ENCODE measurements at regions not wholly inside any gene's neighbourhood (a gene's known extent, or its start where the extent isn't known, plus 50 kb on each side); places are given as distances from the start of the nearest gene placed in this dataset.

- no peak for DNase-seq (ENCODE audit: low read depth)
- TF ChIP-seq CTCF (conservative IDR thresholded peaks at IDR 0.05; ENCODE audit: low read depth, low read length), result no peak
- no peak overlapping the region for H3K4me3 ChIP-seq (ENCODE audit: low read length)
Observed at GRCh38 chrX:94400488-94400887, 726.5 kb downstream of the FAM133A start.

GRCh38 chrX:94401426-94401825 is 727.4 kb downstream of the FAM133A start:
- no peak for DNase-seq (ENCODE audit: low read depth)
- H3K4me3 ChIP-seq (ENCODE audit: low read length), result no peak overlapping the region
- no peak for TF ChIP-seq CTCF (conservative IDR thresholded peaks at IDR 0.05; ENCODE audit: low read depth, low read length)

- no peak for TF ChIP-seq CTCF (conservative IDR thresholded peaks at IDR 0.05; ENCODE audit: low read depth, low read length)
- DNase-seq (ENCODE audit: low read depth), result no peak
- H3K4me3 ChIP-seq (ENCODE audit: low read length), result no peak overlapping the region
Observed at GRCh38 chrX:94414746-94415145, 740.7 kb downstream of the FAM133A start.

- no peak for TF ChIP-seq CTCF (conservative IDR thresholded peaks at IDR 0.05; ENCODE audit: low read depth, low read length)
- H3K4me3 ChIP-seq (ENCODE audit: low read length), result no peak overlapping the region
- DNase-seq (ENCODE audit: low read depth), result no peak
Observed at GRCh38 chrX:94418065-94418464, 744.1 kb downstream of the FAM133A start.

GRCh38 chrX:94424456-94424855 is 750.5 kb downstream of the FAM133A start:
- no peak for TF ChIP-seq CTCF (conservative IDR thresholded peaks at IDR 0.05; ENCODE audit: low read depth, low read length)
- no peak overlapping the region for H3K4me3 ChIP-seq (ENCODE audit: low read length)
- no peak for DNase-seq (ENCODE audit: low read depth)

GRCh38 chrX:94430091-94430490 is 756.1 kb downstream of the FAM133A start:
- TF ChIP-seq CTCF (conservative IDR thresholded peaks at IDR 0.05; ENCODE audit: low read depth, low read length), result no peak
- DNase-seq (ENCODE audit: low read depth), result no peak
- H3K4me3 ChIP-seq (ENCODE audit: low read length), result no peak overlapping the region

- H3K4me3 ChIP-seq (ENCODE audit: low read length), result no peak overlapping the region
- no peak for TF ChIP-seq CTCF (conservative IDR thresholded peaks at IDR 0.05; ENCODE audit: low read depth, low read length)
- no peak for DNase-seq (ENCODE audit: low read depth)
Observed at GRCh38 chrX:94435799-94436198, 761.8 kb downstream of the FAM133A start.

Measured in retinal pigment epithelial cell (primary cell).